ENCODE measurements at regions not wholly inside any gene's neighbourhood (a gene's known extent, or its start where the extent isn't known, plus 50 kb on each side); places are given as distances from the start of the nearest gene placed in this dataset.
"Not testable (repeated sequence)": the region's sequence is repeated elsewhere in the genome, so short reads cannot be mapped to it uniquely, and the experiment has no call there.

DNA sequence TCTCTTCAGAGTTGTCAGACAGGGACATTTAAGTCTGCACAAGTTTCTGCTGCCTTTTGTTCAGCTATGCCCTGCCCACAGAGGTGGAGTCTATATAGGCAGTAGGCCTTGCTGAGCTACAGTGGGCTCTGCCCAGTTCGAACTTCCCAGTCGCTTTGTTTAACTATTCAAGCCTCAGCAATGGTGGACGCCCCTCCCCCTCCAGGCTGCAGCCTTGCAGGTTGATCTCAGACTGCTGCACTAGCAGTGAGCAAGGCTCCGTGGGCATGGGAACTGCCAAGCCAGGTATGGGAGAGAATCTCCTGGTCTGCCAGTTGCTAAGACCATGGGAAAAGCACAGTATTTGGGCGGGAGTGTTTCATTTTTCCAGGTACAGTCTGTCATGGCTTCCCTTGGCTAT is 115.6 kb upstream of the TMLHE start:
- TF ChIP-seq CTCF (conservative IDR thresholded peaks at IDR 0.05; ENCODE audit: low read depth, low read length); EZH2 (IDR thresholded peaks at IDR 0.05; ENCODE audit: low read length, unreplicated experiment); EZH2phosphoT487 (IDR thresholded peaks at IDR 0.05; ENCODE audit: borderline replicate concordance, low read length): not testable (repeated sequence)
